Central memory CD4-positive, alpha-beta T cell (primary cell): ENCODE measurements at regions not wholly inside any gene's neighbourhood (a gene's known extent, or its start where the extent isn't known, plus 50 kb on each side); places are given as distances from the start of the nearest gene placed in this dataset.

ENCODE experiments used
- DNase-seq: peaks from one replicate; pipeline ENCODE4 v3.0.0; 2022

GRCh38 chr15:97036301-97036700, 705.8 kb downstream of the NR2F2 start:
- DNase-seq: no peak

- no peak for DNase-seq
Observed at GRCh38 chr15:97037080-97037479, 706.6 kb downstream of the NR2F2 start.

GRCh38 chr15:97045666-97046421, 715.3 kb downstream of the NR2F2 start:
- no peak for DNase-seq

- no peak for DNase-seq
Observed at GRCh38 chr15:97052513-97052912, 722.0 kb downstream of the NR2F2 start.

- no peak for DNase-seq
Observed at GRCh38 chr15:97053635-97054034, 723.1 kb downstream of the NR2F2 start.

GRCh38 chr15:97057503-97057902, 727.0 kb downstream of the NR2F2 start:
- no peak for DNase-seq

GRCh38 chr15:97059281-97059680, 728.8 kb downstream of the NR2F2 start:
- no peak for DNase-seq

- no peak for DNase-seq
Observed at GRCh38 chr15:97061392-97061791, 730.9 kb downstream of the NR2F2 start.

GRCh38 chr15:97071668-97072067, 741.2 kb downstream of the NR2F2 start:
- DNase-seq: no peak

- no peak for DNase-seq
Observed at GRCh38 chr15:97072545-97072944, 742.0 kb downstream of the NR2F2 start.

GRCh38 chr15:97076011-97076410, 745.5 kb downstream of the NR2F2 start:
- DNase-seq: no peak

GRCh38 chr15:97077975-97078374, 747.5 kb downstream of the NR2F2 start:
- no peak for DNase-seq

- no peak for DNase-seq
Observed at GRCh38 chr15:97078591-97078990, 748.1 kb downstream of the NR2F2 start.

- DNase-seq: no peak
Observed at GRCh38 chr15:97081666-97082226, 751.2 kb downstream of the NR2F2 start.

GRCh38 chr15:97082830-97083229, 752.3 kb downstream of the NR2F2 start:
- no peak for DNase-seq

GRCh38 chr15:97084650-97085049, 754.1 kb downstream of the NR2F2 start:
- DNase-seq: no peak

GRCh38 chr15:97085731-97086130, 755.2 kb downstream of the NR2F2 start:
- no peak for DNase-seq

- no peak for DNase-seq
Observed at GRCh38 chr15:97087006-97087741, 756.7 kb downstream of the NR2F2 start.

GRCh38 chr15:97091093-97091492, 760.6 kb downstream of the NR2F2 start:
- DNase-seq: no peak

GRCh38 chr15:97092656-97093055, 762.2 kb downstream of the NR2F2 start:
- DNase-seq: no peak

- no peak for DNase-seq
Observed at GRCh38 chr15:97096303-97096835, 765.9 kb downstream of the NR2F2 start.

- DNase-seq: no peak
Observed at GRCh38 chr15:97099040-97099439, 768.5 kb downstream of the NR2F2 start.

- DNase-seq: no peak
Observed at GRCh38 chr15:97101572-97101971, 771.1 kb downstream of the NR2F2 start.
